Muscle layer of duodenum (tissue), 2 donors: ENCODE measurements at regions not wholly inside any gene's neighbourhood (a gene's known extent, or its start where the extent isn't known, plus 50 kb on each side); places are given as distances from the start of the nearest gene placed in this dataset.

ENCODE experiments used
- H3K27ac ChIP-seq: one replicate; pipeline ENCODE4 v1.7.0; 2013; ENCODE audit warnings: mild to moderate bottlenecking, low read length
- H3K27me3 ChIP-seq: one replicate; pipeline ENCODE4 v1.7.0; 2013; ENCODE audit warnings: low read depth, mild to moderate bottlenecking, control low read depth, low read length
- H3K36me3 ChIP-seq, 2 donors: one replicate each; pipeline ENCODE4 v1.7.0; 2013; ENCODE audit warnings: low read length in 2 of 2, control low read depth in 1 of 2, mild to moderate bottlenecking in 1 of 2; ENCODE audit not compliant: insufficient read depth in 2 of 2, control insufficient read depth in 1 of 2
- H3K4me1 ChIP-seq, 2 donors: one replicate each; pipeline ENCODE4 v1.7.0; 2013; ENCODE audit warnings: low read length in 2 of 2, mild to moderate bottlenecking in 2 of 2, control low read depth in 1 of 2, moderate library complexity in 1 of 2; ENCODE audit not compliant: insufficient read depth in 2 of 2, control insufficient read depth in 1 of 2
- H3K4me3 ChIP-seq, 2 donors: one replicate each; pipeline ENCODE4 v1.7.0; 2013; ENCODE audit warnings: low read length in 2 of 2, low read depth in 1 of 2, mild to moderate bottlenecking in 1 of 2
- H3K9me3 ChIP-seq, 2 donors: one replicate each; pipeline ENCODE4 v1.7.0; 2013; ENCODE audit warnings: low read length in 2 of 2, control low read depth in 1 of 2, mild to moderate bottlenecking in 1 of 2; ENCODE audit not compliant: control insufficient read depth in 1 of 2
- donor health status: healthy.

DNA sequence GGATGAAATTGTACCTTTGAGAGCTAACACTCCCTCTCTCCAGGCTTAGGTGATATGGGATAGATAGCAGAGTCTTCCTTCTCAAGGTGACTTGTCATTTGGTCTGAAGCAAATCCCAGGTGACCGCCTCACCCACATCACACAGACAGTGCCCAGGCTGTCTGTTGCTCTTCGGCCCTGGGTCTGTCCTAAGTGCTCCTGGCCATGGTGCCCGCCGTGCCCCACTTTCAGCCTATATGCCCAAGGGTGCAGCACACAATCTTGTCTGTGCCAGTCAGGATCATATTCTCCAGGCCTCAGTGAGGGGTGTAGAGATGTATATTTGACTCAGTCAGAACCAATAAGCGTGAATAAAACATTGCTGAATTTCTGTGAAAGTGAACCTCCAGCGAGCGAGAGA is 326.8 kb downstream of the DYSF start:
- no peaks in the 10 kb centered on the region for H3K9me3 ChIP-seq
- H3K27me3 ChIP-seq, result no peaks in the 10 kb centered on the region
- H3K4me3 ChIP-seq, result no peak overlapping the region
- H3K27ac ChIP-seq, result no peak overlapping the region
- no peaks in the 10 kb centered on the region for H3K36me3 ChIP-seq
- H3K4me1 ChIP-seq, result no peaks in the 10 kb centered on the region

DNA sequence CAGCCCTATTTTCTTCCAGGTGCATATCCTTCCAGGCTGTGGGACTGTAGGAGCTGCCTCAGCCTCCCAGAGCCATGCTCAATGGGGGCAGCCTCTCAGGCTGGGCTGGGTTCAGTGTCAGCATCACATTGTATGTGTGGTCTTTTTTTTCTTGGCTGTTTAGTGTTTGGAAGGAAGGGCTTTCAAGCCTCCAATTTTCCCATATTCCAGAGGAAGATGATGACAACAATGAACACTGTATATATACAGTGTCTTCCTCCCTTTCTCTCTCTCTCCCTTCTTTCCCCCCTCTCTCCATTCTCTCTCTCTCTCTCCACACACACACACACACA is 326.4 kb downstream of the DYSF start:
- no peaks in the 10 kb centered on the region for H3K4me1 ChIP-seq
- no peak overlapping the region for H3K4me3 ChIP-seq
- no peak overlapping the region for H3K27ac ChIP-seq
- H3K36me3 ChIP-seq, result no peaks in the 10 kb centered on the region
- no peaks in the 10 kb centered on the region for H3K9me3 ChIP-seq
- H3K27me3 ChIP-seq, result no peaks in the 10 kb centered on the region

DNA sequence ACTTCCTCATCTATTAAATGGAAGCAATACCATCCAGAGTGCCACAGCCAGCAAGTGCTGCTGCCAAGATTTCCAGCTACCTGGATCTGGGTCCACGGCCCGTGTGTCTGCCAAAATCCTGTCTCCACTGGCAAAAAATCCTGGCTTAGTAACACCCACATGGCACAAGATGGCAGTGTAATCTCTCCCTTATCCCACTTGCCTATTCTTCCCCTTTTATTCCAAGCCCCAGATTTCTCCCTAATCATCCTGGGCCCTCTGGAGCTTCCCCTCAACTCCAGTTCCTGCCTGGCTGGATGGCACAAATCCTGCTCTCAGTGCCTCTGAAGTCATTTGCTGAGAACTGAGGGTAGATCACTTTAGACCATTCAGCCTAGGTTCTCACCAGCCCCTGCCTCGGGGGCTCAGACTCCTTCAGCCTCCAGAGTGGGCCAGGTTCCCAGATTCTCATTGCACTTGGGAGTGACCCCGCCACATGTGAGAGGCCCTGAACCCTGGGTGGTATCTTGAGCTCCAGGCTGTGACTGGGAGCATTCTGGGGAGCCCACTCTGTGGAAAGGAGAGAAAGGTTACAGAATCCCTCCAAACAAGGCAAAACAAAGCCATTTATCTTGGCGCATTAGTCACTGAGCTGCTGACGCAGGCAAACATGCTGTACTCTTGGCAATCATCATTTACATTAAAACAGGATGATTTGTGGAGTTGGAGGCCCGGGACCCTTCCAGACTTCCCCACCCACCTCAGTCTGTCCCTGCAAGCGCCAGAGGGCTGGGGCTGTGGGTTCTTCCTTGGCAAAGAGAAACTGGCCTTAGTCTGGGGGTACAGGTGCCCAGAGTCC is 325.8 kb downstream of the DYSF start:
- H3K27me3 ChIP-seq, result no peaks in the 10 kb centered on the region
- H3K27ac ChIP-seq, result no peak overlapping the region
- H3K36me3 ChIP-seq, result no peaks in the 10 kb centered on the region
- no peak overlapping the region for H3K4me3 ChIP-seq
- H3K4me1 ChIP-seq, result no peaks in the 10 kb centered on the region
- H3K9me3 ChIP-seq, result no peaks in the 10 kb centered on the region

DNA sequence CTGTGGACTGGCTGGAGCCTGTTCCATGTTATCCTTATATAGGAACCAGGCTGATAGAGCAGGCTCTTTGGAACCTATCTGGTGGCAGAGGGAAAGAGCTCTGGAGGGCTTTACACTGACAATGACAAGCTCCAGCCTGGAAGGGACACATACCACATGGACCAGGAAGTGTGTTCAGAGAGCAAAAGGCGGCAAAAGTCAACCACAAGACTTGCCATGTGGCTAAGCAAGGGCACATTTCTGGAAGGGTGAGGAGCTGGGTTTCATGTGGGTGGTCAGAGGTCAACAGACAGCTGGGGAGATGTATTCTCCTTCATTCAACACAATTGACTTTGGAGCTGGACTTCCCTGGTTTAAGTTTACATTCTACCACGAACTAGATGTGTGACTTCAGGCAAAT is 325.2 kb downstream of the DYSF start:
- Histone ChIP-seq H3K4me1 (no peaks in the 10 kb centered on the region), H3K27ac (no peak overlapping the region), H3K36me3 (no peaks in the 10 kb centered on the region), H3K9me3 (no peaks in the 10 kb centered on the region), H3K27me3 (no peaks in the 10 kb centered on the region), H3K4me3 (no peak overlapping the region)

DNA sequence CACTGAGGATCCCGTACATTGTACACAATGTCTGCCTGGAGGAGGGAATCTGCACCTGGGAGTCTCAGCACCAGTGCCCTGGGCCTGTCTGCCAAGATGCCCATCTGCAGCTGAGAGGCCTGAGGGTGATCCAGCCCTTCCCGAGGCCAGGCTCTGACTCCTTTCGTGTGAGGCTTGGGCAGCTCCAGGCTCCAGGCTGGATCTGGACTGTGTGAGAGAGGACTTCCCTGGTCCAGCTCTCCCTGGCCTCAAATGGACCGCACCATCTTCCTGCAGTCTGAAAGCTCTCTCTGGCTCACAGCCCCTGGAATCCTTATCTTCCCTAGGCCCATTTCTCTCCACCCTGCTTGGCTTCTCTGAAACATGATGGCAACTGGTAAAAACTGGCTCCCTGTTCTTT is 324.6 kb downstream of the DYSF start:
- H3K27me3 ChIP-seq, result no peaks in the 10 kb centered on the region
- no peak overlapping the region for H3K4me3 ChIP-seq
- no peaks in the 10 kb centered on the region for H3K9me3 ChIP-seq
- no peaks in the 10 kb centered on the region for H3K36me3 ChIP-seq
- no peak overlapping the region for H3K27ac ChIP-seq
- H3K4me1 ChIP-seq, result no peaks in the 10 kb centered on the region

DNA sequence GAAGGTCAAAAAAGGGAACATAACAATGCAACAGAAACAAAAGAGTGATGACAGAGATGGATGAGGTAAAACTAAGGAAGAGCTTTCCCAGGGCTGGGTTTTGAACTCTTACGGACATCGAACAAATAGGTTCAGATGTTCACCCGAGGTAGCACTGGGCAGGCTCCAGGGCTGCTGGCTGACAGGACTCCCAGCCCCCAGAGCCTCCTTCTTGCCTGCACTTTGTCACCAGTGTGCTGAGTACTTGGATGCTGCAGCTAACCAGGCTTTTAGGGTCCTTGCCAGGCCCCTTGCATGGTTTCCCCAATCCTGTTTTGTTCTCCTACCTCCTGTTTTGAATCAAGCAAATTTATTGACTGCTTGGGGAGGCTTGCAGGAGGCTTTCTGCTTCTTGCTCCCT is 322.9 kb downstream of the DYSF start:
- H3K27ac ChIP-seq, result no peak overlapping the region
- H3K4me3 ChIP-seq, result no peak overlapping the region
- H3K27me3 ChIP-seq, result no peaks in the 10 kb centered on the region
- no peaks in the 10 kb centered on the region for H3K36me3 ChIP-seq
- no peaks in the 10 kb centered on the region for H3K4me1 ChIP-seq
- H3K9me3 ChIP-seq, result peaks cover 2 to 3% of the 10 kb centered on the region in 2 donors

DNA sequence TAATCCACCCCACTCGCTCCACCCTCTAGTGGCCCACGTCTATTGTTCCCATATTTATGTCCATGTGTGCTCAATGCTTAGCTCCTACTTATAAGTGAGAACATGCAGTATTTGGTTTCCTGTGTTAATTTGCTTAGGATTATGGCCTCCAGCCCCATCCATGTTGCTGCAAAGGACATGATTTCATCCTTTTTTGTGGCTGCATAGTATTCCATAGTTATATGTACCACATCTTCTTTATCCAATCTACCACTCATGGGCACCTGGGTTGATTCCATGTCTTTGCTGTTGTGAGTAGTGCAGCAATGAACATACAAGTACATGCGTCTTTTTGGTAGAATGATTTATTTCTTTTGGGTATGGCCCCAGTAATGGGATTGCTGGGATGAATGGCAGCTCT is 319.9 kb downstream of the DYSF start:
- Histone ChIP-seq H3K27ac (no peak overlapping the region), H3K9me3 (peaks cover 6 to 7% of the 10 kb centered on the region in 2 donors), H3K36me3 (no peaks in the 10 kb centered on the region), H3K4me3 (no peak overlapping the region), H3K4me1 (no peaks in the 10 kb centered on the region), H3K27me3 (no peaks in the 10 kb centered on the region)

DNA sequence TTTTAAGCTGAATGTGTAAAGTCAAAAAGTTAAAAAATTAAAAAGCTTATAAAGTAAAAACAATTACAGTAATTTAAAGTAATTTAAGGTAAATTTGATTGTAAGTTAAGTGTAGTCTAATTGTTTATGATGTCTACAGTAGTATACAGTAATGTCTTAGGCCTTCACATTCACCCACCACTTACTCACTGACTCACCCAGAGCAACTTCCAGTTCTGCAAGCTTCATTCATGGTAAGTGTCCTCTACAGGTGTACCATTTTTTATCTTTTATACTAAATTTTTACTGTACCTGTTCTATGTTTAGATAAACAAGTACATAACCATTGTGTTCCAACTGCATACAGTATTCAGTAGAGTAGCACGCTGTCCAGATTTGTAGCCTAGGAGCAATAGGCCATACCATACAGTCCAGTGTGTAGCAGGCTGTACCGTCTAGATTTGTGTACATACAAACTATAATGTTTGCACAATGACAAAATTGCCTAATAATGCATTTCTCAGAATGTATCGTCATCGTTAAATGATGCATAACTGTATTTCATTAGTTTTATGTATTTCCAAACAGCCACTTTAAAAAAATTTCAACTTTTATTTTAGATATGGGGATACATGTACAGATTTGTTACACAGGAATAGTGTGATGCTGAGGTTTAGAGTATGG is 319.3 kb downstream of the DYSF start:
- Histone ChIP-seq H3K9me3 (peaks cover 6 to 7% of the 10 kb centered on the region in 2 donors), H3K27me3 (no peaks in the 10 kb centered on the region), H3K4me1 (no peaks in the 10 kb centered on the region), H3K36me3 (no peaks in the 10 kb centered on the region), H3K27ac (no peak overlapping the region), H3K4me3 (no peak overlapping the region)

DNA sequence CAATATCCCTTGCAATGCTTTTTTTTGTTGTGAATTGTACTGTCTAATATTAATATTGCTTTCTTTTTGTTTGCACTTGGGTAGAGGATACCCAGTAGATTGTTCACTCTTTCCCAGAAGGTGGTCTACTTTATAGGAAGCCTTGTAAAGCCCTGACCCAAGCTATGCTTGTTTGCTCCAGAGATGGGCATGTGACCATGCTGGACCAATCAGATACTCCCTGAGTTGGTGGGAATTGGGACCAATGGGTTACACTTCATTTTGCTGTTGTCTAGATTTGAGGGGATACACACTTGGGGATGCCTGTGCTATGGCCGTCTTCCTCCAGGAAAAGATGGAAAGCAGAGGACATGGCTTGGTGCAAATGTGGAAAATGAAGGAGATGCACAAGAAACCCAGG is 314.3 kb downstream of the DYSF start:
- no peak overlapping the region for H3K27ac ChIP-seq
- H3K9me3 ChIP-seq, result peaks cover 6 to 7% of the 10 kb centered on the region in 2 donors
- no peak overlapping the region for H3K4me3 ChIP-seq
- H3K27me3 ChIP-seq, result no peaks in the 10 kb centered on the region
- H3K4me1 ChIP-seq, result no peaks in the 10 kb centered on the region
- no peaks in the 10 kb centered on the region for H3K36me3 ChIP-seq

DNA sequence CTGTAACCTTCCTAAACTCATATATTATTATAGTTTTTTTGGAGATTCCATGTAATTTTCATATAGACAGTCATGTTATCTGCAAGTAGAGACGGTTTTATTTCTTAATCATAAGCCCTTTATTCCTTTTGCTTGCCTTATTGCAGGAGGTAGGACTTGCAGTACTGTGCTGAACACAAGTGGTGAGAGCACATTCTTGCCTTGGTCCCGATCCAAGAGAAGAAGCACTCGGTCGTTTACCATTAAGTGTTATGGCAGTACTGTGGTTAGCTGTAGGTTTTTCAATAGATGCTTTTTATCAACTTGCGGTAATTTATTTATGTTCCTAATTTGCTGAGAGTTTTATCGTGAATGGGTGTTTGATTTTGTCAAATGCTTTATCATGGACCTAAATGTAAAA is 305.7 kb downstream of the DYSF start:
- H3K36me3 ChIP-seq, result no peaks in the 10 kb centered on the region
- H3K27me3 ChIP-seq, result no peaks in the 10 kb centered on the region
- H3K4me3 ChIP-seq, result no peak overlapping the region
- no peaks in the 10 kb centered on the region for H3K9me3 ChIP-seq
- H3K4me1 ChIP-seq, result no peaks in the 10 kb centered on the region
- H3K27ac ChIP-seq, result no peak overlapping the region

DNA sequence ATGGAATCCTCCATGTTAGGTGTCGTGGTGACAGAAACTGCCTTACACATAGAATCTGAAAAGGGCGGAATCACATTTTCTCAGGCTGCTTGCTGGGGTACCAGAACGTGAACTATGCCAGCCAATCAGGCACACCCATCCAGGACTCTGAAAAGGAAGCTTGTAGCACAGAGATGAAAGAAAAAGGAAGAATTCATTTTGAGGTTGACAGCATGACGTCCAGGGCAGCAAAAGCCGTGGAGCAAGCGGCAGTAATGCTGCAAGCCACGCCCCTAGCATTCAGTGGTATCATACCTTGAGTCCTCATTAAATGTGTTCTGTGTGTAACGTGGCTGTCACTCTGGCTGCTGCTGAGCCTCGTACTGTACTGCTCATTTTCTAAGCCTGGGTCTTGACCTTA is 304.0 kb downstream of the DYSF start:
- H3K36me3 ChIP-seq, result no peaks in the 10 kb centered on the region
- H3K27ac ChIP-seq, result no peak overlapping the region
- no peaks in the 10 kb centered on the region for H3K9me3 ChIP-seq
- H3K27me3 ChIP-seq, result no peaks in the 10 kb centered on the region
- no peaks in the 10 kb centered on the region for H3K4me1 ChIP-seq
- no peak overlapping the region for H3K4me3 ChIP-seq
